Spleen (tissue), 7 donors: ENCODE measurements at regions not wholly inside any gene's neighbourhood (a gene's known extent, or its start where the extent isn't known, plus 50 kb on each side); places are given as distances from the start of the nearest gene placed in this dataset.

ENCODE experiments used
- CTCF ChIP-seq, 11 experiments: fragments of 200-600 bp in 7 of 11; fragments of 450-650 bp in 4 of 11; sonication (generic) in 4 of 11; IDR thresholded peaks in 8 of 11; conservative IDR thresholded peaks in 3 of 11; 1 replicate in 7 of 11; 2 replicates in 4 of 11; pipeline versions ENCODE4 v1.4.0 to v1.8.0; 2016 to 2021; ENCODE audit warnings: antibody characterized with exemption in 11 of 11, inconsistent platforms in 4 of 11, mild to moderate bottlenecking in 1 of 11
- POLR2A ChIP-seq, 3 donors: fragments of 450-650 bp; IDR thresholded peaks; one replicate each; pipeline ENCODE4 v1.5.1; 2017; ENCODE audit warnings: antibody characterized with exemption in 3 of 3, mild to moderate bottlenecking in 1 of 3
- donor health status: DM: no; HTN: no; CAD: no; lungs with moderate emphysema.
- donor health status: DM: no; HTN: no; CAD: no.
- donor health status: DM: no; HTN: no; CAD: no.

- no peak for TF ChIP-seq CTCF (IDR thresholded peaks at IDR 0.05 in 8 of 11, conservative IDR thresholded peaks at IDR 0.05 in 3 of 11)
- no peak for TF ChIP-seq POLR2A (IDR thresholded peaks at IDR 0.05)
These were observed 522.1 kb upstream of the RAB6C start for GRCh38 chr2:129457277-129457818.
